Type B pancreatic cell (in vitro differentiated cells): ENCODE measurements at regions not wholly inside any gene's neighbourhood (a gene's known extent, or its start where the extent isn't known, plus 50 kb on each side); places are given as distances from the start of the nearest gene placed in this dataset.
A peak's percentile ranks its signal among the peaks of the same experiment; 100 is the strongest.

Experiments used
- DNase-seq: peaks from one replicate; pipeline ENCODE4 v3.0.0; 2021; ENCODE audit warnings: mixed read lengths; ENCODE audit not compliant: unreplicated experiment; ENCODE audit errors: extremely low spot score
- H3K27ac Mint-ChIP-seq: 2 replicates; pipeline ENCODE4 v1.8.0; 2021; ENCODE audit warnings: mild to moderate bottlenecking, mixed read lengths
- H3K27me3 Mint-ChIP-seq: 2 replicates; pipeline ENCODE4 v1.8.0; 2021; ENCODE audit warnings: mixed read lengths
- H3K36me3 Mint-ChIP-seq: 2 replicates; pipeline ENCODE4 v1.8.0; 2021; ENCODE audit warnings: mixed read lengths
- H3K4me1 Mint-ChIP-seq: one replicate; pipeline ENCODE4 v1.8.0; 2021; ENCODE audit warnings: mixed read lengths; ENCODE audit not compliant: unreplicated experiment
- H3K4me3 Mint-ChIP-seq: 2 replicates; pipeline ENCODE4 v1.8.0; 2021; ENCODE audit warnings: mild to moderate bottlenecking, mixed read lengths
- H3K9me3 Mint-ChIP-seq: 2 replicates; pipeline ENCODE4 v1.8.0; 2021; ENCODE audit warnings: mixed read lengths
- TF ChIP-seq, protein P1 (sequence below): fragments of 200-600 bp; sonication (generic); conservative IDR thresholded peaks from 2 replicates; pipeline ENCODE4 v1.5.0; 2021; ENCODE audit warnings: antibody characterized with exemption, mild to moderate bottlenecking

DNA sequence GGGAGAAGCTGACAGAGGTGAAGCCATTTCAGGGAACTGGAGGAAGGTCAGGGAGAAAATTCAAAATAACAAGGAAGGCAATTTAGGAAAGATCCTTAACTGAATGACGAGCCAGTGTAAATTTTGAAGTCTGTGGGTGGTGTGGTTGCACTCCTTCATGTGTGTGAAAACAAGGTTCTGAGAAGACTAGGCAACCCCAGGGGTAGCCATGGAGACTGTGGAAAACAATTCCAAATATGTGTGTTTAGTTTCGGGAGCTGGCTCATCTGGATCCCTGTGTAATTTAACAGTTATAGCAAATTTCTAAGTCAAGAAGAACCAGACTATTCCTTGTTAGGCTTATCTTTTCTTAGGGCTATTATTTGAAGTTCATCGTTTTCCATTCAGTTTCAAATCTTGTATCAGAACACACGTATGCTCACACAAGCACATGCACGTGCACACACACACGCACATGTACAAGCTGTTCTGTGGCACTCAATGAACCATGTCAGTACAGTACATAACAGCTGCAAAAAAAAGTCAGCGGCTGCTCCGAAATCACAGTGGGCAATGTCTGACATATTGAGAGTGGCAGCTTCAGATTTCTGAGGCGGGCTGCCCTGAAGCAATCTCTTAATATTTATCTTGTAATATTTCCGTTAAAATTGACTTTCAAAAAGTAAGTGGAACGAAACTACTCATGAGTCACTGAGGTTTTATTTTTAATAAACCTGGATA is 411.2 kb downstream of the AEBP2 start:
- H3K27ac Mint-ChIP-seq: peak overlapping the region; percentile 52
- no peak for DNase-seq
- peak overlapping the region; percentile 44 for H3K4me3 Mint-ChIP-seq
- H3K9me3 Mint-ChIP-seq: peaks cover 17% of the 10 kb centered on the region
- TF ChIP-seq, protein P1, sequence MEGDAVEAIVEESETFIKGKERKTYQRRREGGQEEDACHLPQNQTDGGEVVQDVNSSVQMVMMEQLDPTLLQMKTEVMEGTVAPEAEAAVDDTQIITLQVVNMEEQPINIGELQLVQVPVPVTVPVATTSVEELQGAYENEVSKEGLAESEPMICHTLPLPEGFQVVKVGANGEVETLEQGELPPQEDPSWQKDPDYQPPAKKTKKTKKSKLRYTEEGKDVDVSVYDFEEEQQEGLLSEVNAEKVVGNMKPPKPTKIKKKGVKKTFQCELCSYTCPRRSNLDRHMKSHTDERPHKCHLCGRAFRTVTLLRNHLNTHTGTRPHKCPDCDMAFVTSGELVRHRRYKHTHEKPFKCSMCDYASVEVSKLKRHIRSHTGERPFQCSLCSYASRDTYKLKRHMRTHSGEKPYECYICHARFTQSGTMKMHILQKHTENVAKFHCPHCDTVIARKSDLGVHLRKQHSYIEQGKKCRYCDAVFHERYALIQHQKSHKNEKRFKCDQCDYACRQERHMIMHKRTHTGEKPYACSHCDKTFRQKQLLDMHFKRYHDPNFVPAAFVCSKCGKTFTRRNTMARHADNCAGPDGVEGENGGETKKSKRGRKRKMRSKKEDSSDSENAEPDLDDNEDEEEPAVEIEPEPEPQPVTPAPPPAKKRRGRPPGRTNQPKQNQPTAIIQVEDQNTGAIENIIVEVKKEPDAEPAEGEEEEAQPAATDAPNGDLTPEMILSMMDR: no peak
- H3K27me3 Mint-ChIP-seq: no peaks in the 10 kb centered on the region
- H3K36me3 Mint-ChIP-seq: peaks cover 11% of the 10 kb centered on the region
- peaks cover 24% of the 10 kb centered on the region for H3K4me1 Mint-ChIP-seq

DNA sequence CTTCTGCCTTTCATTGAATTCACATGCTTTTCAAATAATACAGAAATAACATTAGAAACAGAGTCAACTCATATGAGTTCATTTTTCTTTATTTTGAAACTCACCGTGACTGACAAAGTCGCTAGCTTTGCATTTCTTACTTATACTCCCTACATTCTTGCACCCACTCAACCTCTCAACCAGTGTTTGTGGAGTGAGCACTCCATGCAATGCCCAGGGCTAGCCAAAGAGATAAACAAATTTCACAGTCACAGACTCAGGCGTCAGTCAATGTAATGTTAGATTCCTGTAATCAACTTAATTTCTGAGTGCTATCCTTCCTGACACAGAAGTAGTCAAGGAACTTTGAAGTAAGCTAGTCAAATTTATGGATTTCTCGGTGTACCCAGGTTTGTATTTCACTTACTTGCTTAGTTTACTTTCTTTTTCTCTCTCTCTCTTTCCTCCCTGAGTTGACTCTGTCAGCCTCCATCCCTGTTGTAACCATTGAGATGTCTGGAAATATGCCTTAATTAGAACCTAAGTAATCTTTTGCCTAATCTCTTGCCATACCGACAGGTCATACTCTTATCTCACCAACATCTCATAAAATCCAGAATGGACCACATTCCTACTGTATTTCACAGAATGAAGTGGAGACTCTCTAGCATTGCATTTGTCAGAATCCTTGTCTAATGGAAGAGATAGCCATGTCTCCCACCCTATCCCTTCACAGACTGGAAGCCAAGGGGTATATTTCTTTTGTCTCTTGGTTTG is 413.0 kb downstream of the AEBP2 start:
- TF ChIP-seq, protein P1: no peak
- H3K27me3 Mint-ChIP-seq: peaks cover 10% of the 10 kb centered on the region
- H3K4me1 Mint-ChIP-seq: peaks cover 34% of the 10 kb centered on the region
- H3K27ac Mint-ChIP-seq: no peak overlapping the region
- H3K4me3 Mint-ChIP-seq: no peak overlapping the region
- DNase-seq: no peak
- peaks cover 17% of the 10 kb centered on the region for H3K9me3 Mint-ChIP-seq
- peaks cover 18% of the 10 kb centered on the region for H3K36me3 Mint-ChIP-seq

DNA sequence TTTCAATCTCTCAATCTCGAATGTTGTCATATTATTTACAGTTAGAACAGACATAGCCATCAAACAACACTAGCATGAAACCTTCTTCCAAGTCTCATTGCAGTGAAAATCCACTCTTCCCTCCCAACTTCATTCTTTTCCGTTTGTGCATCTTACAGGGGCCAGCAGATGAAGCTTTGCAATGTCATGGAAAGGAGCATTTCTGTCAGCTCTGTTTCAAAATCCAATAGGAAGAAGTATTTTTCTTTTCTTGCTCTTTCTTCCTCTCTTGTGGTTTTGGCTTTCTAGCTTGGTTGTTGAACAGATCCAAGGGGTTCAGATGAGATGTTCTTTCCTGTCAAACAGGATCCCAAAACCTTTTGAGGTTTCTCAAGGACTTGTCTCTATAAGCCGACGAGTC is 416.6 kb downstream of the AEBP2 start:
- Mint-ChIP-seq H3K36me3 (peaks cover 16% of the 10 kb centered on the region), H3K9me3 (peaks cover 4% of the 10 kb centered on the region), H3K27me3 (peaks cover 10% of the 10 kb centered on the region), H3K4me1 (peaks cover 23% of the 10 kb centered on the region), H3K27ac (no peak overlapping the region), H3K4me3 (no peak overlapping the region)
- DNase-seq: no peak
- TF ChIP-seq, protein P1: no peak

DNA sequence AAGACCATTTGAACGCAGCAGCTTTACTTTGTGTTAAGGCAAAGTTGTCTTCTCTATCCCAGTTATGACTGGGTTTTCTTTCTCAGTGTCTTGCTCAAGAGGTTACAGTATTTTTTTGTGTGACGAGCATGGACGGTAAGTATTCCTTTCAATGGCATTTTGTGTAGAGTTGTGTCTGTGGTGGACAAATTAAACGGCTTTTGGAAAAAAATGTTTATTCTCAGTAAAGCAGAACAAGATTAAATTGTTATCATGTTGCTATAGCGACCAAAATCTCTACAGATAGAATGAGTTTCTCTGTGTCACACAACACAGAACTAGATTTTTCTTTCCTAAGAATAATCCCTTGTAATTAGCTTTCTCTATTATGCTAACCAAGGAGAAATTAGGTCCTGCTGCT is 417.1 kb downstream of the AEBP2 start:
- TF ChIP-seq, protein P1: no peak
- no peak for DNase-seq
- Mint-ChIP-seq H3K4me3 (no peak overlapping the region), H3K27me3 (peaks cover 10% of the 10 kb centered on the region), H3K4me1 (peaks cover 23% of the 10 kb centered on the region), H3K9me3 (peaks cover 4% of the 10 kb centered on the region), H3K27ac (no peak overlapping the region), H3K36me3 (peaks cover 16% of the 10 kb centered on the region)

DNA sequence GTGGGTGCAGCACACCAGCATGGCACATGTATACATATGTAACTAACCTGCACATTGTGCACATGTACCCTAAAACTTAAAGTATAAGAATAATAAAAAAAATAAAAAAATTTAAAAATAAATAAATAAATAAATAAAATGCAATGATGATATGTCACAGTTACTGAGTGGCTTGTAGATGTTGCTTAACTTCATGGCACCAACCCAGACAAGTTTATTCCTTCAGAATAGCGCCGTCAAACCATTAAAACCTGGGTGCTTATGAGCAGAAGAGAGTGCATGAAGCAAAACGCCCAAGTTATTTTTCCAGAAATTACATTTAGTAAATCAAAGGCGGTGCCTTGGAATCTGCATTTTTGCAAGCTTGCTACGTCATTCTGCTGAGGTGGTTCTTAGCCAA is 417.9 kb downstream of the AEBP2 start:
- peaks cover 4% of the 10 kb centered on the region for H3K9me3 Mint-ChIP-seq
- no peak overlapping the region for H3K27ac Mint-ChIP-seq
- H3K27me3 Mint-ChIP-seq: peaks cover 10% of the 10 kb centered on the region
- no peak overlapping the region for H3K4me3 Mint-ChIP-seq
- TF ChIP-seq, protein P1: no peak
- DNase-seq: no peak
- peaks cover 16% of the 10 kb centered on the region for H3K36me3 Mint-ChIP-seq
- peaks cover 18% of the 10 kb centered on the region for H3K4me1 Mint-ChIP-seq
